GM18873 (cell line): ENCODE measurements at regions not wholly inside any gene's neighbourhood (a gene's known extent, or its start where the extent isn't known, plus 50 kb on each side); places are given as distances from the start of the nearest gene placed in this dataset.
"Not testable (repeated sequence)": the region's sequence is repeated elsewhere in the genome, so short reads cannot be mapped to it uniquely, and the experiment has no call there.

ENCODE experiments used
- ATAC-seq: cut with Tn5 transposase; IDR thresholded peaks from one replicate; pipeline ENCODE4 v1.9.1; 2021; ENCODE audit warnings: mild to moderate bottlenecking, moderate library complexity, moderate number of reproducible peaks; ENCODE audit not compliant: unreplicated experiment, low FRiP score

DNA sequence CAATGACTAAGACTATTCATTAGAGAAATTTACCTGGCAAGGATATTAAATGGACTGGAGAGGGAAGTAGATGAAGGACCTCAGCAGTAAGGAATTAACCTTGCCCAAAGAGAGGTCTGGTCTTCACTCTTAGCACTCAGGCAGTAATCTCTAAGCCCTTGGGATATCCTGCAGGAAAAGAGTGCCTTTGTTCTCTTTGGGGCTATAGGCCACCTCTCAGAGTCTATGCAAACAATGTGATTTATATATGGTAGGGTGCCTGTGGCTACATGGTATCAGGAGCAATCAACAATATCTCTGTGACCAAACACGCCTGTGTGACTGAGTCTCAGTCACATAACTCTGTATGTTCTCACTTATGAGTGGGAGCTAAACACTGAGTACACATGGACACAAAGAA lies 154.7 kb upstream of the CDK1 start:
- no peak for ATAC-seq

DNA sequence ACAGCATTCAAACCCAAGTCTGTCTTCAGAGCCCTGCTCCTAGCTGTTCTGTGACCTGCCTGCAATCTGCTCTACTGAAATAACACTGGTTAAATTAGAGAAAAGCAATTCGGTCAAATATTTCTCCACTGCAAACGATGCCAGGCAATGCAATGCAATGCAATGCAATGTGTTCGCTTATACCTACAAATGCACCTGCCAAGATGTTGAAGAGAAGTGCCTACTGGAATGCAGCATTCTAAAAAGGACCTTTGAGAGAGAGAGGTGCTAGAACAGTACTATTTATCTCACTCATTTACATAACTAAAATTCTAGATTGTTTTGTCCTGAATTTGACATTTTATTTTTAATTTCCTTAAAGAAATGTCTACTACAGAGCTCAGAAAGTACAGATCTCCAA lies 157.3 kb upstream of the CDK1 start:
- ATAC-seq: no peak

- no peak for ATAC-seq
These were observed 159.4 kb upstream of the CDK1 start for GRCh38 chr10:60618861-60619260.

- no peak for ATAC-seq
These were observed 162.7 kb upstream of the CDK1 start for GRCh38 chr10:60615541-60615940.

GRCh38 chr10:60614363-60614762 lies 163.9 kb upstream of the CDK1 start:
- no peak for ATAC-seq

GRCh38 chr10:60613434-60613833 lies 164.8 kb upstream of the CDK1 start:
- no peak for ATAC-seq

- ATAC-seq: no peak
These were observed 167.0 kb upstream of the CDK1 start for GRCh38 chr10:60611291-60611747.

GRCh38 chr10:60607372-60607771 lies 170.9 kb upstream of the CDK1 start:
- no peak for ATAC-seq

DNA sequence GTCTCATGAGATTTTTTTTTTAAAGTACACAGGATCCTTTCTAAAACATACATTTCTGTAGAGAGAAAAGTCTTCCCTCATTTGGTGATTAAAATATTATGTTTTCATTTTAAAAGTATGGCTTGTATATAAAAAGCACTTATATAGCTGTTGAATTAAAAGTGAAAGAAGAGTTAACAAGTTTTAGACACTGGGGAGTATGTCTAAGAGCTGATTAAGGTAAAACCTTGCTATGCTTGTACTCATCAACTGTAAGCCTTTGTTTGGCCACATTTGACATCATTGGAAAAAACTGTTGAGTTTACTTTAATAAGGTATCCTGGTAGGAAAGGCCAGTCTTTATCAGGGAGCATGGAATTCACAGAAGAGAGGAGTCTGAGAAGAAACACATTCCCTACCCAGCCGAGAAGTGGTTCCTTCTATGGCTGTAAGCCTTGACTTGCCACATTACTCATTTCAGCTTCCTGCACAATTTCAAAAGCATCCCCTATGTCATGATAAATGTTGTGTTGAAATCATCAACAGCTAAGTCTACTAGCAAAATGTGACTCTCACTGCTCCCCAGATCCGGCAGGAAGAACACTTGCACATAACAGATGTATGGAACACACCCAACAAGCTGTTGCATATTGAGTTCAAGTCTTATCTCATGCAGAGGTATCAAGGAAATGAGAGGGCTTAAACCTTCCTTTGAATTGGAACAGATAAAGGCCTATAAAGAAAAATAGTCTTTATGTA lies 171.8 kb upstream of the CDK1 start:
- ATAC-seq: no peak

GRCh38 chr10:60605476-60605875 lies 172.8 kb upstream of the CDK1 start:
- no peak for ATAC-seq

- ATAC-seq: no peak
These were observed 173.9 kb upstream of the CDK1 start for GRCh38 chr10:60604342-60604741.

DNA sequence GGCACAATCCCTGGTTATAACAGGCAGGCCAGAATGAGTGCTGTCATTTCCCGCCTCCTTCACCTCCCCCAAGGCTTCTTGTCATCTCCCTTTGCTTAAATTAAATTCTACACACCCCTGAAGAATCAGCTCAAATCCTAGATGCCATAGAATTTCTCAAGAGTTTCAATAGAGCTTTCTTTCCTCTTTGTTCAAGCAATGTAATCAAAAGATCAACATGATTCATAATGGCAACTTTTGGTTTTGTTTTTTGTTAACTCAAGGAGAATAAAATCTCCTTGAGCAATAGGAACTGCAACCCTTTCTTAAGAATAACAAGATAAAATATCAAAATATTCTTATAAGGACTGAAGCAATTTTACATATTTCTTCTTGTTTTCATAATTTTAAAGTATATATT lies 180.8 kb upstream of the CDK1 start:
- no peak for ATAC-seq

DNA sequence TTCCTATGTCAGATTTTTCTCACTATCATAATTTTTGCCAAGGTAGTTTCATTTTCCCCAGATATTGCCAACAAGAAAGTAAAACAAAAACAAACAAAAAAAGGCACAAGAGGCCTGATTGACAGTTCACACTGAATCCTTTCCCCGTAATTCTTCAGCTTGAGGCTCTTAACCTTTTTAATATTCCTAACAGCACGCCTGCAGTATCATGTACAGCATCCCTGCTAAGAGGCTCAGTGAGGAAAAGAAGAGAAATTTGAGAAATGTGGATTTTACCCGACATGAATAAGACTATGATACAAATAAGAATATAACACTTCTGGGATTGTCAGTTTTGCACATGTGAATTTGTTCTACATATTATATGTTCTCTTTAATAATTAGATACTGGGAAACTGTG lies 182.4 kb upstream of the CDK1 start:
- no peak for ATAC-seq

GRCh38 chr10:60594476-60595051 lies 183.7 kb upstream of the CDK1 start:
- ATAC-seq: no peak

GRCh38 chr10:60591119-60591518 lies 187.2 kb upstream of the CDK1 start:
- no peak for ATAC-seq

GRCh38 chr10:60589376-60589775 lies 188.9 kb upstream of the CDK1 start:
- ATAC-seq: no peak

- ATAC-seq: not testable (repeated sequence)
These were observed 192.1 kb upstream of the ANK3 start for GRCh38 chr10:60581782-60582181.

DNA sequence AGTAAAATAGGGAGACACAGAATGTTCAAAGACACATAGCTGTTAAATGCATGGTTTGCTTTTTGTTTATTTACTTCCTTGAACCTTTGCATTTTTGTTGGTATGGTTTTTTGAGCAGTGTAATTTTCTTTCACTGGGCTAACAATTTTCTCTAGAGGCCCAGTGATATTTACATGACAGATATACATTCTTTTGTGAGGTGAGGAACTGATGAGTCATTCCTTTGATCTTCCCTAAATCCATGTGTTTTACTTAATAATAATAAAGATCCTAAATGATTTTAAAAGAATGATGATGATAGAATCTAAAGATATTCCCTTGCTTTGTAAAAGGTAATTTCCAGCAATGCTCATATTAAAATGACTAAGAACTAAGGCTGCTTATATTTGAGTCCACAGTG lies 188.5 kb upstream of the ANK3 start:
- ATAC-seq: no peak

GRCh38 chr10:60576130-60577069 lies 186.7 kb upstream of the ANK3 start:
- no peak for ATAC-seq

- ATAC-seq: no peak
These were observed 185.4 kb upstream of the ANK3 start for GRCh38 chr10:60575105-60575504.

- no peak for ATAC-seq
These were observed 184.7 kb upstream of the ANK3 start for GRCh38 chr10:60574388-60574787.
